ENCODE measurements at regions not wholly inside any gene's neighbourhood (a gene's known extent, or its start where the extent isn't known, plus 50 kb on each side); places are given as distances from the start of the nearest gene placed in this dataset.

DNA sequence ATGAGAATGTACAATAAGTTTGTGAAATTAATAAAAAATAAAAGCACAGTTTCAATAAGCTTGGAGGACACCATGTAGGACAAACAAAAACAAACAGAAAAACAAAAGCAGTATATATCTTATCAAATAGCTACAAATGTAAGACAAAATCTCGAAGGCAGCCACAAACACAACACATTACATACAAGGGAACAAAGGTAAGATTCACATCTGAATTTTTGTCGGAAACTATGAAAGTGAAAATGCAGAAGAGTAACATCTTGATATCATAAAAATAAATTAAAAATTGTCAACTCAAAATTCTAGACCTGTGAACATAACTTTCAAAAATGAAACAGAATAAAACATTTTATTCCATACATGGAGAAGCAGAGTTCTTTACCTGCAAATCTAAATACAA lies 1049.5 kb upstream of the ADGRL2 start:
- H3K4me1 ChIP-seq (ENCODE audit: control insufficient read depth, insufficient read depth, low read length), result no peaks in the 10 kb centered on the region
- peaks cover 4% of the 10 kb centered on the region for H3K9me3 ChIP-seq (ENCODE audit: control insufficient read depth, low read length)
- no peak overlapping the region for H3K4me3 ChIP-seq (ENCODE audit: low read length)
- no peaks in the 10 kb centered on the region for H3K36me3 ChIP-seq (ENCODE audit: control insufficient read depth, insufficient read depth, low read length, severe bottlenecking)
- H3K9ac ChIP-seq (ENCODE audit: low read length), result no peak overlapping the region
- no peak for DNase-seq (ENCODE audit: low read depth)
- no peaks in the 10 kb centered on the region for H3K27me3 ChIP-seq (replicated peaks; ENCODE audit: control insufficient read depth, insufficient read depth, low read length)

DNA sequence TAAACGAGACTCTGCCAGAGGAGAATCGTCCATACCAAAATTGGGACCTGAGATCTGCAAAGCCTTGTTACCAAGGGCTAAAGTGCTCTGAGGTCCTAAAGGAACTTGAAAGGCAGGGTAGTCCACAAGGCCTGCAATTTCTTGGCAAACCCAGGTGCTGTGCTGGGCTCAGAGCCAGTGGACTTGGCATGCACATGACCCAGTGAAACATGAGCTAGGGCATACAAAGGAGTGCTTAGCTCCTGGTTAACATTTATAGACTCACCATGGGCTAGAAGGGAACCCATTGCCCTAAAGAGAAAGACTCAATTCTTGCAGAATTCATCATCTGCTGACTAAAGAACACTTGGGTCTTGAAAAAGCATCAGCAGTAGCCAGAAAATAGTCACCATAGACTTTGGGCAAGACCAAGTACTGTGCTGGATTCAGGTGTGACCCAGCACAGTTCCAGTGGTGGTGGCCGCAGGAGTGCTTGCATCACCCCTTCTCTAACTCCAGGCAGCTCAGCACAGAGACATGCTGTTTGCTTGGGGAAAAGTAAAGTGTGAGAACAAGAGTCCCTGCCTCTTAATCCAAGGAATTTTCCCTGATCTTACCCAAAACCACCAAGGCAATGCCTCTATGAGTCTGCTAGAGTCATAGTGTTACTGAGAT lies 1069.4 kb upstream of the ADGRL2 start:
- H3K9me3 ChIP-seq (ENCODE audit: control insufficient read depth, low read length), result peaks cover 4% of the 10 kb centered on the region
- no peak overlapping the region for H3K9ac ChIP-seq (ENCODE audit: low read length)
- H3K4me1 ChIP-seq (ENCODE audit: control insufficient read depth, insufficient read depth, low read length), result no peaks in the 10 kb centered on the region
- H3K4me3 ChIP-seq (ENCODE audit: low read length), result no peak overlapping the region
- no peaks in the 10 kb centered on the region for H3K36me3 ChIP-seq (ENCODE audit: control insufficient read depth, insufficient read depth, low read length, severe bottlenecking)
- H3K27me3 ChIP-seq (replicated peaks; ENCODE audit: control insufficient read depth, insufficient read depth, low read length), result no peaks in the 10 kb centered on the region
- DNase-seq (ENCODE audit: low read depth), result no peak

DNA sequence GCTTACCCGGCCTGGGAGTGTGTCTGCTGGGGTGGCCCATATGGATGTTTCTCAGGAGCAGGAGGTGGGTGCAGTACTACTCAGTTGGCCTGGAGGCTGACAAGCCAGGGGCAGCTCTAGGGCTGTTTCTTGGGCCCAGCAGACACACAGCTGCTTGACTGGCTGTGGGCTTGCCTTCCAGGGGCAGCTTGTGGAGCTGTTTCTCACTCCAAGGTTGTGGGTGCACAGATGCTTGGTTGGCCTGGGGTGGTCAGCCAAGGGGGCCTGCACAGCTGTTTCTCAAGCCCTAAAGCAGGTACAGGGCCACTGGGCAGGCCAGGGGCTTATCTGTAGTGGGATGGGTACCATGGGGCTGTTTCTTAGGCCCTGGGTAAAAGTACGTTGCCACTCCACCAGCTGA lies 1078.1 kb upstream of the ADGRL2 start:
- H3K9ac ChIP-seq (ENCODE audit: low read length), result no peak overlapping the region
- H3K4me3 ChIP-seq (ENCODE audit: low read length), result no peak overlapping the region
- H3K27me3 ChIP-seq (replicated peaks; ENCODE audit: control insufficient read depth, insufficient read depth, low read length), result no peaks in the 10 kb centered on the region
- H3K9me3 ChIP-seq (ENCODE audit: control insufficient read depth, low read length), result no peaks in the 10 kb centered on the region
- no peaks in the 10 kb centered on the region for H3K4me1 ChIP-seq (ENCODE audit: control insufficient read depth, insufficient read depth, low read length)
- DNase-seq (ENCODE audit: low read depth), result no peak
- H3K36me3 ChIP-seq (ENCODE audit: control insufficient read depth, insufficient read depth, low read length, severe bottlenecking), result no peaks in the 10 kb centered on the region

DNA sequence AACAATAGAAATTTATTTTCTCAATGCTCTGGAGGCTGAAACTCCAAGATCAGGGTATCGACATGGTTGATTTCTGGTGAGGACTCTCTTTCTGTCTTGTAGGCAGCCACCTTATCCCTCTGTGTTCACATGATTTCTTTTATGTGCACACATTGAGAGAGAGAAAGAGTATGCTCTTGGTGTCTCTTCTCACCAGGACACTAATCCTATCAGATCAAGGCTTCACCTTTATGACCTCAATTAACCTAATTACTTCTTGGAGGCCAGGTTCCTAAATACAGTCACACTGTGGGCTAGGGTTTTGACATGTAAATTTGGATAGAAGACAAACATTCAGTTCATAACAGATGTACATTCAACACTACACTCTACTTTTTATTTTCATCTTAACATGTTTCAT lies 1094.2 kb upstream of the ADGRL2 start:
- H3K4me3 ChIP-seq (ENCODE audit: low read length), result no peak overlapping the region
- H3K9ac ChIP-seq (ENCODE audit: low read length), result no peak overlapping the region
- no peak for DNase-seq (ENCODE audit: low read depth)

DNA sequence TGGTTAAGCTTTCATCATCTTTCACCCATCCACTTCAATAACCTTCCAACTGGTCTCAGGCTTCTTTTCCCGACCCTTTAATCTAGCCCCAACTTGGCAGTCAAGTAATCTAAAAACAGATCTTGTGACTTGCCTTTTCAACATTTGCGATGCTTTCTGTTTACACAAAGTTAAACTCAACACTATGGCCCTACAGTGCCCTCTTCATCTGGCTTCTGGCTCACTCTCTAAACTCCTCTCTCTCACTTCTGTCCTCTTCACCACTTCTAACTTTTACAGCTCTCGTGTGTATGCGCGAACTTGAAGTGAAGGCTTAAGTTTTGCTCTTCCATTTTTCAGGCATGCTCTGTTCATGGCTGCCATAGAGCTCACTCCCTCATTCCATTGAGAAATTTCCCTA lies 1122.3 kb upstream of the ADGRL2 start:
- no peaks in the 10 kb centered on the region for H3K27me3 ChIP-seq (replicated peaks; ENCODE audit: control insufficient read depth, insufficient read depth, low read length)
- H3K9ac ChIP-seq (ENCODE audit: low read length), result no peak overlapping the region
- H3K36me3 ChIP-seq (ENCODE audit: control insufficient read depth, insufficient read depth, low read length, severe bottlenecking), result no peaks in the 10 kb centered on the region
- H3K4me1 ChIP-seq (ENCODE audit: control insufficient read depth, insufficient read depth, low read length), result no peaks in the 10 kb centered on the region
- no peak for DNase-seq (ENCODE audit: low read depth)
- H3K9me3 ChIP-seq (ENCODE audit: control insufficient read depth, low read length), result no peaks in the 10 kb centered on the region
- H3K4me3 ChIP-seq (ENCODE audit: low read length), result no peak overlapping the region

More for the DNA sequence above, 1094.2 kb upstream of the ADGRL2 start:
- no peaks in the 10 kb centered on the region for H3K4me1 ChIP-seq (ENCODE audit: control insufficient read depth, insufficient read depth, low read length)
- H3K36me3 ChIP-seq (ENCODE audit: control insufficient read depth, insufficient read depth, low read length, severe bottlenecking), result no peaks in the 10 kb centered on the region
- no peaks in the 10 kb centered on the region for H3K27me3 ChIP-seq (replicated peaks; ENCODE audit: control insufficient read depth, insufficient read depth, low read length)
- no peaks in the 10 kb centered on the region for H3K9me3 ChIP-seq (ENCODE audit: control insufficient read depth, low read length)

DNA sequence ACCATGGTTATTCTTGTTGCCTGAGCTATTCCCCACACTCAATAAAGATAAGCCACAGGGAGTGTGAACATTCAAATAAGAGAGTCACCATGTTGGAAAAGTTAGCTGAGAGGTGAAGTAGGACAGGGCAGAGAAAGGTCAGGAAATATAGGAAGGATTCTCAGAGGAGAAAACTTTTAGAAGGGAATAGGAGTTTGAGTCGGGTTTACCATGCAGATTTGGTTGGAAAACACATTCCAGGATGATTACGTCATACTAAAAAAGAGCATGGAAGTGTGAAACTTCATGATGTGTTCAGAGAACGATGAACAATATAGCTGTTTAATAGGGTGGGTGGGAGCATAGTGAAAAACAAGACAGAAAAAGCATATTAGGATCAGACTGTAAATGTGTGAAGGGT lies 1125.3 kb upstream of the ADGRL2 start:
- Histone ChIP-seq H3K9ac (ENCODE audit: low read length) (no peak overlapping the region), H3K36me3 (ENCODE audit: control insufficient read depth, insufficient read depth, low read length, severe bottlenecking) (no peaks in the 10 kb centered on the region)

DNA sequence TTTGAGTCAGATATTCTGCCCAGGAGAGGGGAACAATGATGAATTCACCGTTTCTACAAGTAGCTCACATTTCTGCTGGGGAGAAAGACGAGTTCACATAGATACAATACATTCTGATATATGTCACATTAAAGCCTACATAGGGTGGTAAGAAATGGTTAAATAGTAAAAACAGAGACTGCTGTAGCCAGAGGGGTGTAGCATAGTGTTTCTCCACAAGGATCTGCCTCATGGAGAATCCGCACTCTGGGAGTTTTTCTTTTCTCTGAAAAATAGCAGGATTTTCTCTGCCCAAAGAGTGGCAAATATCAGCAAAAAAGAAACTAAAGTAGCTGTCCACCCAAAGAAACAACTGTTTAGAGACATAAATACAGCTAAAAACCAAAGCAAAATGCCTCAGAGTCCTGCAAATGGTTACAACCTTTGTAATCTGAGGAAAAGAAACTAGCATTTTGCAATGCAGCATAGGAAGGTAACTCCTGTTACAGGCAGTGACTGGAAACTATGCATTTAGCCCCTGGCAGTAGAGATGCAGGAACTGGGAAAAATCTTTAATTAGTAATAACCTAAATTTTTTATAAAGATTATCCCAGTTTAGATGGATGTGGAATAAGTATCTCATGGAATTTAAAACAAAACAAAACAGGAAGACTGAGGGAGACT lies 1126.7 kb upstream of the ADGRL2 start:
- peak; percentile 51 for DNase-seq (ENCODE audit: low read depth)
- no peaks in the 10 kb centered on the region for H3K36me3 ChIP-seq (ENCODE audit: control insufficient read depth, insufficient read depth, low read length, severe bottlenecking)
- H3K4me1 ChIP-seq (ENCODE audit: control insufficient read depth, insufficient read depth, low read length), result no peaks in the 10 kb centered on the region
- H3K9ac ChIP-seq (ENCODE audit: low read length), result no peak overlapping the region
- no peak overlapping the region for H3K4me3 ChIP-seq (ENCODE audit: low read length)
- H3K9me3 ChIP-seq (ENCODE audit: control insufficient read depth, low read length), result no peaks in the 10 kb centered on the region
- H3K27me3 ChIP-seq (replicated peaks; ENCODE audit: control insufficient read depth, insufficient read depth, low read length), result no peaks in the 10 kb centered on the region

More for the DNA sequence above, 1125.3 kb upstream of the ADGRL2 start:
- Histone ChIP-seq H3K4me3 (ENCODE audit: low read length) (no peak overlapping the region), H3K4me1 (ENCODE audit: control insufficient read depth, insufficient read depth, low read length) (no peaks in the 10 kb centered on the region), H3K27me3 (replicated peaks; ENCODE audit: control insufficient read depth, insufficient read depth, low read length) (no peaks in the 10 kb centered on the region), H3K9me3 (ENCODE audit: control insufficient read depth, low read length) (no peaks in the 10 kb centered on the region)
- peak; percentile 14 for DNase-seq (ENCODE audit: low read depth)

DNA sequence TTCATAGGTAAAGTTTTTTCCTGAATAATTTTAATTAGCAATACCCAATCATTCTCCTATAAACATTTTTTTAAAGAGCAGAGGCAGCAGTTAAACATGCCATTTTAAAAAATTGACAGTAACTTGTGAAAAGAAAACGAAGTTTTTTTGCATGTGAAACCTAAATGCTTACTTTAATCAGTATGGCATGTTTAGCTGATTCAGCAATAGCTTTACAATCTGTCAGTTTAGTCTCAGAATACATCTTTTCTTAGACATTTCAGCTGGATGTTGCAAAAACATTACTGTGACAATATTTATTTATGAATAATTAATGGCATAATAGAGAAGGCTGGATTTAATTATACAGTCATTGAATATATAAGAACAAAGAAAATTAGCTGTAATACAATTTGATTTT lies 1132.4 kb upstream of the ADGRL2 start:
- H3K4me1 ChIP-seq (ENCODE audit: control insufficient read depth, insufficient read depth, low read length), result no peaks in the 10 kb centered on the region
- H3K36me3 ChIP-seq (ENCODE audit: control insufficient read depth, insufficient read depth, low read length, severe bottlenecking), result no peaks in the 10 kb centered on the region
- no peaks in the 10 kb centered on the region for H3K27me3 ChIP-seq (replicated peaks; ENCODE audit: control insufficient read depth, insufficient read depth, low read length)
- H3K9ac ChIP-seq (ENCODE audit: low read length), result no peak overlapping the region
- no peaks in the 10 kb centered on the region for H3K9me3 ChIP-seq (ENCODE audit: control insufficient read depth, low read length)
- H3K4me3 ChIP-seq (ENCODE audit: low read length), result no peak overlapping the region
- no peak for DNase-seq (ENCODE audit: low read depth)

DNA sequence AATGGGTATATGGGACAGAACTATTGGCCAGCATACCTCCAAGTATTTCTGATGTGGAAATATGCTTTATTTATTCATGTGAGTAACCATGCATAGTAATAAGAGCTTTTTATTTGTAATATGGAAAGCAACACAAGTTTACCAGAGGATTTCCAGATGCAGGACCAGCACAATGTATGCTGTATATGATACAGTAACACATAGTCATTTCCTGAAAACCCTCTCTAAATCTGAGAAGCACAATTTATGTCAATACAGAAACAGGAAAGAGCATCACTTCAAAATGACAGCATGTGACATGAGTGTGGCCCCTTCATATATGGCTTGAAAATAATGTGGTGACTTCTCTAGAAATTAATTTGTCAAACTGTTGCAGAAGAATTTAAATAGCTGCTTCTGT lies 1134.7 kb upstream of the ADGRL2 start:
- no peaks in the 10 kb centered on the region for H3K36me3 ChIP-seq (ENCODE audit: control insufficient read depth, insufficient read depth, low read length, severe bottlenecking)
- no peaks in the 10 kb centered on the region for H3K9me3 ChIP-seq (ENCODE audit: control insufficient read depth, low read length)
- H3K27me3 ChIP-seq (replicated peaks; ENCODE audit: control insufficient read depth, insufficient read depth, low read length), result no peaks in the 10 kb centered on the region
- no peak for DNase-seq (ENCODE audit: low read depth)
- H3K9ac ChIP-seq (ENCODE audit: low read length), result no peak overlapping the region
- H3K4me3 ChIP-seq (ENCODE audit: low read length), result no peak overlapping the region
- H3K4me1 ChIP-seq (ENCODE audit: control insufficient read depth, insufficient read depth, low read length), result peaks cover 4% of the 10 kb centered on the region

DNA sequence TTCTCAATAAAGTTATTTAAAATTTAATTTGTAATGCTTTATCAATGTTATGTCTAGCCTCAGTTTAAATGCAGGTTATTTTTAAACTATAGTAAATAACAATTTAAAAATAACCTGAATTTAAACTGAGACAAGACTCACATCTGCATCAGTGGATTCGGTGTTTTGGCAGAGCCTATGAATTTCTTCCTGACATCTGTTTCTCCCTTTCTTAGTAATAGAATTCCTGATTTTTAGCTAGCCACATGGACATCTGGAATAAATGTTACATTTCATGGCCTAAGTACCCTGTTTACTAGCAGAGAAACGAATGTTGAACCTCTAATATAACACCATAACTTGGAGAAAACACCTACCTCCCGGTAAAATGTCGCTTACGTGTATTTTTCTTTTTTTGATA lies 1141.6 kb upstream of the ADGRL2 start:
- Histone ChIP-seq H3K9me3 (ENCODE audit: control insufficient read depth, low read length) (no peaks in the 10 kb centered on the region), H3K27me3 (replicated peaks; ENCODE audit: control insufficient read depth, insufficient read depth, low read length) (no peaks in the 10 kb centered on the region), H3K36me3 (ENCODE audit: control insufficient read depth, insufficient read depth, low read length, severe bottlenecking) (no peaks in the 10 kb centered on the region), H3K4me1 (ENCODE audit: control insufficient read depth, insufficient read depth, low read length) (peaks cover 14% of the 10 kb centered on the region), H3K4me3 (ENCODE audit: low read length) (no peak overlapping the region), H3K9ac (ENCODE audit: low read length) (no peak overlapping the region)
- no peak for DNase-seq (ENCODE audit: low read depth)

DNA sequence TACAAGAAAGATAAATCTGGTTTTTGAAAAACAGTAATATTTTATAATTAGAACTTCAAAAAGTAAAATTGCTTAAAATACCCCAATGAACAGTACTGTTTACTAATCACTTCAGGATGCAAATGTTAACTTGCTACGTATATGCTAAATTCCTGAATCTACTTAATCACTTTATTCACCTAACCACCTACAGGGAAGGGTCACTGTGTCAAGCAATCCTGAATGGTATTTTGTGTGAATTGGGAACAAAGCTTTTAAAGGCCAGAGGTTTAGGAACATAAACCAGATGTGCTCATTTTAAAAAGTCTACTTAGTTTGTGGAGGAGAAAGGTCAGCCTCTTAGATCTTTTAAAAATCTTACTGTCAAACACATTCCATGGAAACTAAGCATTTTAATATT lies 1143.0 kb upstream of the ADGRL2 start:
- H3K36me3 ChIP-seq (ENCODE audit: control insufficient read depth, insufficient read depth, low read length, severe bottlenecking), result no peaks in the 10 kb centered on the region
- DNase-seq (ENCODE audit: low read depth), result no peak
- H3K9ac ChIP-seq (ENCODE audit: low read length), result no peak overlapping the region
- no peaks in the 10 kb centered on the region for H3K9me3 ChIP-seq (ENCODE audit: control insufficient read depth, low read length)
- no peak overlapping the region for H3K4me3 ChIP-seq (ENCODE audit: low read length)
- peaks cover 14% of the 10 kb centered on the region for H3K4me1 ChIP-seq (ENCODE audit: control insufficient read depth, insufficient read depth, low read length)
- no peaks in the 10 kb centered on the region for H3K27me3 ChIP-seq (replicated peaks; ENCODE audit: control insufficient read depth, insufficient read depth, low read length)

Data from adipocyte (in vitro differentiated cells).